Heart right ventricle (tissue), 16 donors: ENCODE measurements at regions not wholly inside any gene's neighbourhood (a gene's known extent, or its start where the extent isn't known, plus 50 kb on each side); places are given as distances from the start of the nearest gene placed in this dataset.
"Not testable (repeated sequence)": the region's sequence is repeated elsewhere in the genome, so short reads cannot be mapped to it uniquely, and the experiment has no call there.

ENCODE experiments used
- ATAC-seq, 8 donors: fragments of 200-7000 bp; cut with Tn5 transposase; one replicate each; pipeline ENCODE4 v1.9.1; 2020; ENCODE audit warnings: mild to moderate bottlenecking in 8 of 8, moderate library complexity in 8 of 8, moderate number of reproducible peaks in 1 of 8
- DNase-seq, 2 donors: peaks; one replicate each; pipeline ENCODE4 v3.0.0-alpha.2; 2020
- H3K27ac ChIP-seq, 10 donors: fragments of 200-600 bp; sonication (generic) in 2 of 10; one replicate each; pipeline versions ENCODE4 v1.5.0 to v1.8.0; 2020 to 2022; ENCODE audit warnings: mild to moderate bottlenecking in 3 of 10
- H3K27me3 ChIP-seq, 7 donors: fragments of 200-600 bp; one replicate each; pipeline ENCODE4 v1.8.0; 2021 to 2022; ENCODE audit warnings: mild to moderate bottlenecking in 2 of 7
- H3K36me3 ChIP-seq, 9 donors: fragments of 200-600 bp; sonication (generic) in 1 of 9; one replicate each; pipeline versions ENCODE4 v1.5.0 to v1.8.0; 2020 to 2022; ENCODE audit warnings: mild to moderate bottlenecking in 2 of 9
- H3K4me1 ChIP-seq, 9 donors: fragments of 200-600 bp; sonication (generic) in 1 of 9; one replicate each; pipeline versions ENCODE4 v1.5.0 to v1.8.0; 2020 to 2022; ENCODE audit warnings: mild to moderate bottlenecking in 4 of 9
- H3K4me3 ChIP-seq, 10 donors: fragments of 200-600 bp; sonication (generic) in 2 of 10; one replicate each; pipeline versions ENCODE4 v1.5.0 to v1.8.0; 2020 to 2022; ENCODE audit warnings: mild to moderate bottlenecking in 7 of 10, moderate library complexity in 2 of 10
- H3K9me3 ChIP-seq, 11 donors: fragments of 200-600 bp in 10 of 11; sonication (generic) in 2 of 11; one replicate each; pipeline versions ENCODE4 v1.5.0 to v1.8.0; 2013 to 2022; ENCODE audit warnings: mild to moderate bottlenecking in 2 of 11, control low read depth in 1 of 11, moderate library complexity in 1 of 11
- CTCF ChIP-seq, 9 donors: fragments of 200-600 bp; sonication (generic) in 2 of 9; IDR thresholded peaks; one replicate each; pipeline versions ENCODE4 v1.5.0 to v1.8.0; 2021 to 2022; ENCODE audit warnings: antibody characterized with exemption in 9 of 9, mild to moderate bottlenecking in 5 of 9, moderate library complexity in 1 of 9
- WGBS, 2 donors: extraction: QIAGEN DNeasy Blood & Tissue Kit; methylation state at CpG; one replicate each; pipeline ENCODE4 v1.1.7; 2013; ENCODE audit warnings: inconsistent platforms in 1 of 2; 5-methylcytosine and 5-hydroxymethylcytosine counted together
- intact Hi-C, 10 donors: fragments of 100-400 bp; cut with DNase I; formaldehyde crosslinking; loops; one replicate each; pipeline versions ENCODE4 v1.11.1 to v1.14.2; 2022
- donor health status: Arrhythmogenic right ventricular cardiomyopathy.
- donor health status: ischemic (EF 13 %, LVEDD 7.1; RV severe dilation, severe dysfunction).
- donor health status: healthy with polysubstance abuse.
- donor health status: DM: no; HTN: yes; CAD: no.
- donor health status: DM: no; HTN: no; CAD: no.
- donor health status: ischemic (EF 25% LVEDD 6.9; RV normal size, moderate dysfunction).
- donor health status: ischemic (EF 25% LVEDD 5.7; RV mildly dilated, moderate dysfunction).
- donor health status: healthy.
- donor health status: DM: yes; HTN: yes; CAD: no.
- donor health status: Ischemic cardiomyopathy.
- donor health status: ischemic (EF 35%, LVEDD 5.7; RV mildly dilated, moderate dysfunction).
- donor health status: nonischemic (EF 11% LVEDD 7.7; RV severe dilation, severe dysfunction).
- donor health status: DM: yes; HTN: yes; CAD: no.
- donor health status: PGD.
- donor health status: ischemic (EF 29% LVEDD 5.4; RV normal size, mild dysfunction).
- donor health status: nonischemic (EF 23%, LVEDD 6.1; RV moderate dilation, normal function).

GRCh38 chr1:24251501-24251900 lies 64.4 kb upstream of the IFNLR1 start:
- H3K27ac ChIP-seq, result no peak overlapping the region
- ATAC-seq (no peak), DNase-seq (no peak)
- 97 to 98% methylated on average over 2 of the region's 2 CpGs for WGBS, 2 donors
- no peak for TF ChIP-seq CTCF (IDR thresholded peaks at IDR 0.05)
- H3K36me3 ChIP-seq, result no peaks in the 10 kb centered on the region
- intact Hi-C loops, result no loop called here
- no peak overlapping the region for H3K4me3 ChIP-seq
- H3K9me3 ChIP-seq, result peaks cover 0 to 6% (median 0%) of the 10 kb centered on the region in 11 donors
- H3K27me3 ChIP-seq, result peaks cover 0 to 5% (median 0%) of the 10 kb centered on the region in 7 donors
- H3K4me1 ChIP-seq, result no peaks in the 10 kb centered on the region

- no peak overlapping the region for H3K27ac ChIP-seq
- H3K4me1 ChIP-seq, result no peaks in the 10 kb centered on the region
- DNase-seq (no peak), ATAC-seq (no peak)
- H3K36me3 ChIP-seq, result no peaks in the 10 kb centered on the region
- WGBS, 2 donors, result 89 to 95% methylated on average over 2 of the region's 2 CpGs
- H3K4me3 ChIP-seq, result no peak overlapping the region
- TF ChIP-seq CTCF (IDR thresholded peaks at IDR 0.05), result no peak
- H3K27me3 ChIP-seq, result peaks cover 0 to 1% (median 0%) of the 10 kb centered on the region in 7 donors
- H3K9me3 ChIP-seq, result peaks cover 0 to 3% (median 0%) of the 10 kb centered on the region in 11 donors
- intact Hi-C loops, result no loop called here
These were observed 63.7 kb upstream of the IFNLR1 start for GRCh38 chr1:24250791-24251190.

- H3K4me1 ChIP-seq, result no peaks in the 10 kb centered on the region
- H3K4me3 ChIP-seq, result no peak overlapping the region
- ATAC-seq, result no peak
- H3K36me3 ChIP-seq, result no peaks in the 10 kb centered on the region
- H3K27ac ChIP-seq, result no peak overlapping the region
- intact Hi-C loops, result no loop called here
- 90% methylated on average over 2 of the region's 2 CpGs for WGBS, 2 donors
- no peak for TF ChIP-seq CTCF (IDR thresholded peaks at IDR 0.05)
- peaks cover 0 to 3% (median 0%) of the 10 kb centered on the region in 11 donors for H3K9me3 ChIP-seq
- H3K27me3 ChIP-seq, result no peaks in the 10 kb centered on the region
- no peak for DNase-seq
These were observed 63.1 kb upstream of the IFNLR1 start for GRCh38 chr1:24250224-24250623.

GRCh38 chr1:24248859-24249258 lies 61.8 kb upstream of the IFNLR1 start:
- H3K9me3 ChIP-seq, result peaks cover 0 to 3% (median 0%) of the 10 kb centered on the region in 11 donors
- H3K27me3 ChIP-seq, result no peaks in the 10 kb centered on the region
- H3K4me3 ChIP-seq, result no peak overlapping the region
- DNase-seq, result no peak
- no peak for ATAC-seq
- TF ChIP-seq CTCF (IDR thresholded peaks at IDR 0.05), result no peak
- no peaks in the 10 kb centered on the region for H3K4me1 ChIP-seq
- intact Hi-C loops, result no loop called here
- no peak overlapping the region for H3K27ac ChIP-seq
- H3K36me3 ChIP-seq, result no peaks in the 10 kb centered on the region
- WGBS, 2 donors, result 84 to 88% methylated on average over 1 of the region's 1 CpG

- DNase-seq, ATAC-seq, H3K36me3 ChIP-seq, H3K4me3 ChIP-seq, H3K27ac ChIP-seq, H3K9me3 ChIP-seq, intact Hi-C loops, H3K27me3 ChIP-seq, H3K4me1 ChIP-seq: not testable (repeated sequence)
- 67 to 73% methylated on average over 7 of the region's 7 CpGs for whole genome bisulfite sequencing, 2 donors
These were observed 60.2 kb upstream of the IFNLR1 start for GRCh38 chr1:24247337-24247736.
